ENCODE measurements at regions not wholly inside any gene's neighbourhood (a gene's known extent, or its start where the extent isn't known, plus 50 kb on each side); places are given as distances from the start of the nearest gene placed in this dataset.
"Not testable (repeated sequence)": the region's sequence is repeated elsewhere in the genome, so short reads cannot be mapped to it uniquely, and the experiment has no call there.

DNA sequence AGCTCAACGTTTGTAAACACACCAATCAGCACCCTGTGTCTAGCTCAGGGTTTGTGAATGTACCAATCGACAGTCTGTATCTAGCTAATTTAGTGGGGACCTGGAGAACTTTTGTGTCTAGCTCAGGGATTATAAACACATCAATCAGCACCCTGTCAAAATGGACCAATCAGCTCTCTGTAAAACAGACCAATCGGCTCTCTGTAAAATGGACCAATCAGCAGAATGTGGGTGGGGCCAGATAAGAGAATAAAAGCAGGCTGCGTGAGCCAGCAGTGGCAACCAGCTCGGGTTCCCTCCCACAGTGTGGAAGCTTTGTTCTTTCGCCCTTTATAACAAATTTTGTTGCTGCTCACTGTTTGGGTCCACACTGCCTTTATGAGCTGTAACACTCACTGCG, 136.3 kb upstream of the JADE1 start:
- TF ChIP-seq ZBTB21 (tag by site-specific recombination; IDR thresholded peaks at IDR 0.05); ZNF354C (tag by site-specific recombination; IDR thresholded peaks at IDR 0.05; ENCODE audit: borderline replicate concordance, low read depth); ZNF174 (tag by site-specific recombination; IDR thresholded peaks at IDR 0.05); PRDM1 (tag by site-specific recombination; IDR thresholded peaks at IDR 0.05); ZNF292 (tag by site-specific recombination; IDR thresholded peaks at IDR 0.05; ENCODE audit: borderline replicate concordance, low read depth): not testable (repeated sequence)
- TF ChIP-seq, protein P1, sequence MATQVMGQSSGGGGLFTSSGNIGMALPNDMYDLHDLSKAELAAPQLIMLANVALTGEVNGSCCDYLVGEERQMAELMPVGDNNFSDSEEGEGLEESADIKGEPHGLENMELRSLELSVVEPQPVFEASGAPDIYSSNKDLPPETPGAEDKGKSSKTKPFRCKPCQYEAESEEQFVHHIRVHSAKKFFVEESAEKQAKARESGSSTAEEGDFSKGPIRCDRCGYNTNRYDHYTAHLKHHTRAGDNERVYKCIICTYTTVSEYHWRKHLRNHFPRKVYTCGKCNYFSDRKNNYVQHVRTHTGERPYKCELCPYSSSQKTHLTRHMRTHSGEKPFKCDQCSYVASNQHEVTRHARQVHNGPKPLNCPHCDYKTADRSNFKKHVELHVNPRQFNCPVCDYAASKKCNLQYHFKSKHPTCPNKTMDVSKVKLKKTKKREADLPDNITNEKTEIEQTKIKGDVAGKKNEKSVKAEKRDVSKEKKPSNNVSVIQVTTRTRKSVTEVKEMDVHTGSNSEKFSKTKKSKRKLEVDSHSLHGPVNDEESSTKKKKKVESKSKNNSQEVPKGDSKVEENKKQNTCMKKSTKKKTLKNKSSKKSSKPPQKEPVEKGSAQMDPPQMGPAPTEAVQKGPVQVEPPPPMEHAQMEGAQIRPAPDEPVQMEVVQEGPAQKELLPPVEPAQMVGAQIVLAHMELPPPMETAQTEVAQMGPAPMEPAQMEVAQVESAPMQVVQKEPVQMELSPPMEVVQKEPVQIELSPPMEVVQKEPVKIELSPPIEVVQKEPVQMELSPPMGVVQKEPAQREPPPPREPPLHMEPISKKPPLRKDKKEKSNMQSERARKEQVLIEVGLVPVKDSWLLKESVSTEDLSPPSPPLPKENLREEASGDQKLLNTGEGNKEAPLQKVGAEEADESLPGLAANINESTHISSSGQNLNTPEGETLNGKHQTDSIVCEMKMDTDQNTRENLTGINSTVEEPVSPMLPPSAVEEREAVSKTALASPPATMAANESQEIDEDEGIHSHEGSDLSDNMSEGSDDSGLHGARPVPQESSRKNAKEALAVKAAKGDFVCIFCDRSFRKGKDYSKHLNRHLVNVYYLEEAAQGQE (tag by site-specific recombination; IDR thresholded peaks at IDR 0.05): not testable (repeated sequence)
- TF ChIP-seq, protein P2, sequence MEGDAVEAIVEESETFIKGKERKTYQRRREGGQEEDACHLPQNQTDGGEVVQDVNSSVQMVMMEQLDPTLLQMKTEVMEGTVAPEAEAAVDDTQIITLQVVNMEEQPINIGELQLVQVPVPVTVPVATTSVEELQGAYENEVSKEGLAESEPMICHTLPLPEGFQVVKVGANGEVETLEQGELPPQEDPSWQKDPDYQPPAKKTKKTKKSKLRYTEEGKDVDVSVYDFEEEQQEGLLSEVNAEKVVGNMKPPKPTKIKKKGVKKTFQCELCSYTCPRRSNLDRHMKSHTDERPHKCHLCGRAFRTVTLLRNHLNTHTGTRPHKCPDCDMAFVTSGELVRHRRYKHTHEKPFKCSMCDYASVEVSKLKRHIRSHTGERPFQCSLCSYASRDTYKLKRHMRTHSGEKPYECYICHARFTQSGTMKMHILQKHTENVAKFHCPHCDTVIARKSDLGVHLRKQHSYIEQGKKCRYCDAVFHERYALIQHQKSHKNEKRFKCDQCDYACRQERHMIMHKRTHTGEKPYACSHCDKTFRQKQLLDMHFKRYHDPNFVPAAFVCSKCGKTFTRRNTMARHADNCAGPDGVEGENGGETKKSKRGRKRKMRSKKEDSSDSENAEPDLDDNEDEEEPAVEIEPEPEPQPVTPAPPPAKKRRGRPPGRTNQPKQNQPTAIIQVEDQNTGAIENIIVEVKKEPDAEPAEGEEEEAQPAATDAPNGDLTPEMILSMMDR (tag by site-specific recombination; IDR thresholded peaks at IDR 0.05): not testable (repeated sequence)

All from HEK293 (cell line).